ENCODE measurements at regions not wholly inside any gene's neighbourhood (a gene's known extent, or its start where the extent isn't known, plus 50 kb on each side); places are given as distances from the start of the nearest gene placed in this dataset.

GRCh38 chr12:85623763-85624162, 212.4 kb downstream of the RASSF9 start:
- TF ChIP-seq CTCF (conservative IDR thresholded peaks at IDR 0.05) (no peak), ZFX (IDR thresholded peaks at IDR 0.05) (no peak)

All from C4-2B (cell line).